HepG2 (cell line): ENCODE measurements at regions not wholly inside any gene's neighbourhood (a gene's known extent, or its start where the extent isn't known, plus 50 kb on each side); places are given as distances from the start of the nearest gene placed in this dataset.

ENCODE experiments used
- ATAC-seq: fragments of 200-7000 bp; cut with Tn5 transposase; 3 replicates; pipeline ENCODE4 v1.9.1; 2020; ENCODE audit warnings: mild to moderate bottlenecking, moderate library complexity
- BruUV-seq: library from RNA; stranded (reverse); fragments of 400-500 nt; replicated peaks from 2 replicates; lab custom pipeline; 2021; lab: Mats Ljungman, UMichigan
- CTCF ChIA-PET: fragments of 300-600 bp; formaldehyde crosslinking; extraction: SDS; loops from one replicate; lab custom pipeline; 2021; ENCODE audit warnings: low total read pairs, inconsistent platforms, low intra/inter-chr PET ratio; lab: Yijun Ruan, JAX
- POLR2A ChIA-PET: fragments of 350-600 bp; sonication (Branson Sonifier 250); formaldehyde crosslinking; loops from one replicate; lab custom pipeline; 2020; ENCODE audit warnings: antibody characterized with exemption, inconsistent platforms; lab: Yijun Ruan, JAX
- DNase-seq: peaks from one replicate; pipeline ENCODE4 v3.0.0-alpha.2; 2015; ENCODE audit warnings: low spot score
- FAIRE-seq: peaks from 3 replicates; lab custom pipeline; 2011; peaks lifted over from hg19 to GRCh38; lab: Jason Lieb, UNC
- H2AFZ ChIP-seq: one replicate; pipeline ENCODE4 v1.6.1; 2011; ENCODE audit warnings: low read length, inconsistent platforms
- H3K27ac ChIP-seq: fragments of 300-600 bp; 3 replicates; pipeline ENCODE4 v1.8.0; 2011; ENCODE audit warnings: mixed run types, mild to moderate bottlenecking, mixed read lengths, low read length, inconsistent platforms; ENCODE audit not compliant: insufficient read depth; ENCODE audit errors: extremely low read length
- H3K27me3 ChIP-seq, 2 experiments: fragments of 200-600 bp in 1 of 2; 2 replicates in 1 of 2; 3 replicates in 1 of 2; pipeline versions ENCODE4 v1.6.0 to v1.8.0; 2011; ENCODE audit warnings: low read length in 2 of 2, mild to moderate bottlenecking in 2 of 2, moderate library complexity in 2 of 2, inconsistent platforms in 1 of 2; ENCODE audit not compliant: insufficient read depth in 2 of 2, control insufficient read depth in 1 of 2
- H3K36me3 ChIP-seq, 2 experiments: fragments of 200-600 bp in 1 of 2; replicated peaks in 1 of 2; 2 replicates in 1 of 2; 3 replicates in 1 of 2; pipeline versions ENCODE4 v1.5.1 to v1.8.0; 2011; ENCODE audit warnings: low read length in 2 of 2, inconsistent platforms in 1 of 2; ENCODE audit not compliant: insufficient read depth in 2 of 2, control insufficient read depth in 1 of 2
- H3K4me1 ChIP-seq: 2 replicates; pipeline ENCODE4 v1.5.1; 2012; ENCODE audit warnings: low read length, inconsistent platforms; ENCODE audit not compliant: insufficient read depth
- H3K4me2 ChIP-seq: 2 replicates; pipeline ENCODE4 v1.6.0; 2011; ENCODE audit warnings: low read depth, low read length, inconsistent platforms
- H3K4me3 ChIP-seq, 3 experiments: fragments of 200-600 bp in 1 of 3; sonication (generic), shearing (Covaris generic) in 1 of 3; replicated peaks in 1 of 3; 2 replicates each; pipeline ENCODE4 v1.5.1; 2011 to 2016; ENCODE audit warnings: low read length in 3 of 3, inconsistent platforms in 2 of 3, low read depth in 2 of 3, mild to moderate bottlenecking in 2 of 3, control low read depth in 1 of 3, mixed read lengths in 1 of 3; ENCODE audit not compliant: insufficient read depth in 1 of 3
- H3K79me2 ChIP-seq: one replicate; pipeline ENCODE4 v1.6.1; 2011; ENCODE audit warnings: low read length, inconsistent platforms; ENCODE audit not compliant: insufficient read depth
- H3K9ac ChIP-seq: 2 replicates; pipeline ENCODE4 v1.6.0; 2011; ENCODE audit warnings: mild to moderate bottlenecking, low read depth, low read length, inconsistent platforms; ENCODE audit not compliant: insufficient read depth
- H3K9me3 ChIP-seq: 2 replicates; pipeline ENCODE4 v1.5.1; 2012; ENCODE audit warnings: mild to moderate bottlenecking, low read length
- H4K20me1 ChIP-seq: 2 replicates; pipeline ENCODE4 v1.6.0; 2011; ENCODE audit warnings: inconsistent platforms, mild to moderate bottlenecking, low read length, moderate library complexity; ENCODE audit not compliant: insufficient read depth
- GABPA ChIP-seq, 2 experiments: IDR thresholded peaks; 2 replicates each; pipeline ENCODE4 v1.6.1; 2011 to 2016; ENCODE audit warnings: low read depth in 2 of 2, low read length in 1 of 2, missing biosample characterization in 1 of 2, missing genetic modification characterization in 1 of 2
- IKZF5 ChIP-seq: IDR thresholded peaks from 2 replicates; pipeline ENCODE4 v1.6.1; 2018; ENCODE audit warnings: missing genetic modification reagents, mild to moderate bottlenecking, missing compliant biosample characterization
- SMARCC2 ChIP-seq: fragments of 450-650 bp; IDR thresholded peaks from 2 replicates; pipeline ENCODE4 v1.6.1; 2017; ENCODE audit warnings: antibody characterized with exemption, mild to moderate bottlenecking
- WGBS: methylation state at CpG from one replicate; pipeline ENCODE4 v1.1.6; 2017; ENCODE audit warnings: low lambda C conversion rate; 5-methylcytosine and 5-hydroxymethylcytosine counted together
- in situ Hi-C: cut with HindIII; loops from 2 replicates; pipeline ENCODE4 v1.10.0; 2017; ENCODE audit warnings: low pct_unique_long_range_greater_than_20kb; ENCODE audit not compliant: extremely low pct_ligation_motif_present
- intact Hi-C: fragments of 100-400 bp; cut with micrococcal nuclease; formaldehyde crosslinking; loops from one replicate; pipeline ENCODE4 v1.10.0; 2022; ENCODE audit not compliant: unreplicated experiment

- no peaks in the 10 kb centered on the region for H4K20me1 ChIP-seq
- POLR2A ChIA-PET, result no interaction called here
- H3K4me3 ChIP-seq, result no peak overlapping the region
- H3K27me3 ChIP-seq, result no peaks in the 10 kb centered on the region
- no peaks in the 10 kb centered on the region for H3K79me2 ChIP-seq
- TF ChIP-seq GABPA (IDR thresholded peaks at IDR 0.05; ENCODE audit: low read depth, low read length) (no peak), GABPA (CRISPR knock-in tag; IDR thresholded peaks at IDR 0.05; ENCODE audit: low read depth) (0 out of 2 replicates have a peak, but pooled peaks have one; percentile 12), SMARCC2 (no peak)
- TF ChIP-seq, all 625 proteins: peak for 1
- Histone ChIP-seq H3K4me1 (peaks cover 9% of the 10 kb centered on the region; the same call in 1 of the 2 replicates), H3K36me3 (no peaks in the 10 kb centered on the region), H3K27ac (no peak overlapping the region), H3K9me3 (no peaks in the 10 kb centered on the region), H3K4me2 (no peak overlapping the region), H2AFZ (no peak overlapping the region), H3K9ac (no peak overlapping the region)
- intact Hi-C loops (no loop called here), in situ Hi-C loops (no loop called here)
- FAIRE-seq, result no peak
- ATAC-seq, result peak; percentile 42; the same call in 1 of the 3 replicates
- CTCF ChIA-PET, result no interaction called here
- WGBS, result 20% methylated on average over 4 of the region's 4 CpGs
- no TSS peak for BruUV-seq
- DNase-seq, result no peak
Measured at GRCh38 chr3:28646435-28646834, 297.8 kb upstream of the AZI2 start.

- Histone ChIP-seq H2AFZ (no peak overlapping the region), H3K4me1 (peaks cover 9% of the 10 kb centered on the region; the same call in 1 of the 2 replicates), H3K4me3 (no peak overlapping the region)
- TF ChIP-seq IKZF5 (CRISPR knock-in tag), result no peak
- TF ChIP-seq, all 625 proteins: peak for 0
- in situ Hi-C loops (no loop called here), intact Hi-C loops (no loop called here)
- 4% methylated on average over 2 of the region's 2 CpGs for WGBS
- ATAC-seq (no peak), FAIRE-seq (no peak), DNase-seq (no peak)
- Histone ChIP-seq H3K9ac (no peak overlapping the region), H3K27me3 (no peaks in the 10 kb centered on the region), H3K9me3 (no peaks in the 10 kb centered on the region), H3K4me2 (no peak overlapping the region), H4K20me1 (no peaks in the 10 kb centered on the region), H3K79me2 (no peaks in the 10 kb centered on the region), H3K36me3 (no peaks in the 10 kb centered on the region), H3K27ac (no peak overlapping the region)
- ChIA-PET CTCF (no interaction called here), POLR2A (no interaction called here)
- no TSS peak for BruUV-seq
Measured at GRCh38 chr3:28649266-28649665, 300.6 kb upstream of the AZI2 start.
